Stimulated activated CD8-positive, alpha-beta memory T cell treated with anti-CD3 and anti-CD28 coated beads, Interleukin-7, amount 100 ng/mL, for 1 hour (primary cell): ENCODE measurements at regions not wholly inside any gene's neighbourhood (a gene's known extent, or its start where the extent isn't known, plus 50 kb on each side); places are given as distances from the start of the nearest gene placed in this dataset.

Experiments
- DNase-seq, 2 donors: peaks; one replicate each; pipeline ENCODE4 v3.0.0-alpha.2; 2020; ENCODE audit warnings: low read depth in 2 of 2

- DNase-seq, result no peak
Observed at GRCh38 chr16:79792664-79793351, 192.3 kb upstream of the MAF start.

DNA sequence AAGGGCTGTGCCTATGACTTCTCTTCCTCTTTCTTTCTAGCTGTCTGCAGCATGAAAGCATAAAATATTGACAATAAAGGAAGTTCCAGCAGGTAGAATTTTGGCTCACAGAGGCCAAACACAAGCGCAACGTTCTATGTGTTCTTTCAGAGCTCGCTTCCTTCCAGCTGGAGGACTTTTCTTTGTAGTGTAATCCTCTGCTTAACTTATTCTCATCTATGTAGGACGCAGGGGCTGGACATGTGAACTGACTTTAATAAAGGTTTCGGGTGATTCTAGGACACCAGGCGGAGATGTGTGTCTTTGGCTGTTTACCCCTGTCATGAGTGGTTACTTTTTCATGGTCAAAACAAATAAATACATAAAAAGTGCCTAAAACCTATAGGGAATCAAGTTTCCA, 191.5 kb upstream of the MAF start:
- no peak for DNase-seq

DNA sequence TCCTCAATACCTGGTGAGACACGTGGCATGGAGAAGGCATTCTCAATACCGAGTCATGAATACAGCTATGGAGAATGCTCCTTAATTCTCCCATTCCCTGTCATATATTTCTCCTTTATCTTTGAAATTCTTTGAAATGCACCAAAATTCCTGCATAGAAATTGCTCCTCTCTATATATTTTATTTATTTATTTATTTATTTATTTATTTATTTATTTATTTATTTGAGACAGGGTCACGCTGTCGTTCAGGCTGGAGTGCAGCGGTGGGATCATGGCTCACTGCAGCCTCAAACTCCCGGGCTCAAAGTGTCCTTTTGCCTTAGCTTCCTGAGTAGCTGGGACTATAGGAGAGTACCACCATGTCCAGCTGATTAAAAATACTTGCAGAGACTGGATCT, 190.3 kb upstream of the MAF start:
- no peak for DNase-seq

GRCh38 chr16:79788949-79789348, 188.4 kb upstream of the MAF start:
- no peak for DNase-seq

GRCh38 chr16:79786389-79786788, 185.9 kb upstream of the MAF start:
- DNase-seq, result no peak

GRCh38 chr16:79784007-79784406, 183.5 kb upstream of the MAF start:
- DNase-seq, result no peak

DNA sequence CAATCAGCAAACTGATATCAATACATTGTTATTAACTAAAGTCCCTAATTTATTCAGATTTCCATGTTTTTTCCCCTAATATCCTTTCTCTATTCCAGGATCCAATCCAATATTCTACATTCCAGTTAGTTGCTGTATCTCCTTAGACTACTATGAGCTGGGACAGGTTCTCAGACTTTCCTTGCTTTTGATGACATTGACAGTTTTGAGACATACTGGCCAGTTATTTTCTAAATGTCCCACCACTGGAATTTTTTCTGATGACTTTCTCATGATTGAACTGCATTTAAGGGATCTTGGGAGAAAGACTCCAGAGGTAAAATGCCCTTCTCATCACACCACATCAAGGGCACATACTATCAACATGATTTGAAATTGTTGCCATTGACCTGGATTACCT, 177.1 kb upstream of the MAF start:
- no peak for DNase-seq

GRCh38 chr16:79776243-79776847, 175.8 kb upstream of the MAF start:
- DNase-seq, result no peak

- no peak for DNase-seq
Observed at GRCh38 chr16:79772784-79773183, 172.2 kb upstream of the MAF start.

- no peak for DNase-seq
Observed at GRCh38 chr16:79772048-79772447, 171.5 kb upstream of the MAF start.

DNA sequence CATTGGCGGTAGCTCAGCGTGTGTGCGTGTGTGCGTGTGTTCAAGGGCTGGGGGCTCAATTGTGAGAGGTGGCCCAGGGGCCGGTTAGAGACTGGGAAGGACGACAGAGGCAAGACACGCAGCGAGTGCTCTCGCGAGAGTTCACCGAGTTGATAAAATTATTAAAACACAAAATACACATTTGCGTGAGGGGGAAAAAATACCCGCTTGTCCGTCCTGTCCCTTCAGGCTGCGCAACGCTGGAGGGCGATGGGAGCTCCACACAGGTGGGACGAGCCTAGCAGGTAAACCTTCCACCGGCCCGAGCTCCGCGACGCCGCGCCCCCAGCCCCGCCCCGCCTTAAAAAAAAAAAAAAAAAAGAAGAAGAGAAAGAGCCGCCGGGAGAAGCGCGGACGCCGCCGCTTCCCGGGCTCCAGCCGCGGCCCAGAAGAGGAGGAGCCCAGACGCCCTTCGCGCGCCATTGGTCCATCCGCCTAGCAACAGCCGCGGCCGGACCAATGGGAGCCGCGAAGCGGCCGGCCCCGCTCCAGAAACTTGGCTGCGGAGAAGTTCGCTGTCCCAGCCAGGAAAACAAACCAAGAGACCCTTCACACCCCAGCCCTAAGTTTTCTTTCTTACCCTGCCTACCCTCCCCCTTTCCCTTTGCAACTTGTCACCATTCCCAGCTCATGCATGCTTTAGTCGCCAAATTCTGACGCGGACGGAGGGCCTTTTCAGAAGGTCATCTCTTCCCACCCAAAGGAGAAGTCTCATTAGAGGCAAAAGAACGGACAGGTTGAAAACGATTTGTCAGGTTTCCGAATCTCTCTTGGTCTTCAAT, 169.9 kb upstream of the MAF start:
- DNase-seq, result peak; percentile 6 to 14

DNA sequence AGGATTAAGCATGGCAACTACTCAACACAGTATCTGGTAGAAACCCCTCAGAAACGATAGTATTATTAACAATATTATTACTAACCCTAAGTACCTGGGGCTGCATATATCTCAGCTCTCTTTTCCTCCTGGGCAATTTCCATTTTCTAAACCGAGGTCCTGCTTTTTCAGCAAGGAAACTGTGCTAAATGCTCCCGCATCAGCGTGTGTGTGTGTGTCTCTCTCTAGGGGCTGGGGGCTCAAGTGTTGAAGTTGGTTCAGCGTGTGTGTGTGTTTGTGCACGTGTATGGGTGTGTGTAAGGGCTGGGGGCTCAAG, 169.3 kb upstream of the MAF start:
- no peak for DNase-seq

GRCh38 chr16:79769270-79769927, 168.9 kb upstream of the MAF start:
- no peak for DNase-seq

- no peak for DNase-seq
Observed at GRCh38 chr16:79768276-79768970, 167.9 kb upstream of the MAF start.

DNA sequence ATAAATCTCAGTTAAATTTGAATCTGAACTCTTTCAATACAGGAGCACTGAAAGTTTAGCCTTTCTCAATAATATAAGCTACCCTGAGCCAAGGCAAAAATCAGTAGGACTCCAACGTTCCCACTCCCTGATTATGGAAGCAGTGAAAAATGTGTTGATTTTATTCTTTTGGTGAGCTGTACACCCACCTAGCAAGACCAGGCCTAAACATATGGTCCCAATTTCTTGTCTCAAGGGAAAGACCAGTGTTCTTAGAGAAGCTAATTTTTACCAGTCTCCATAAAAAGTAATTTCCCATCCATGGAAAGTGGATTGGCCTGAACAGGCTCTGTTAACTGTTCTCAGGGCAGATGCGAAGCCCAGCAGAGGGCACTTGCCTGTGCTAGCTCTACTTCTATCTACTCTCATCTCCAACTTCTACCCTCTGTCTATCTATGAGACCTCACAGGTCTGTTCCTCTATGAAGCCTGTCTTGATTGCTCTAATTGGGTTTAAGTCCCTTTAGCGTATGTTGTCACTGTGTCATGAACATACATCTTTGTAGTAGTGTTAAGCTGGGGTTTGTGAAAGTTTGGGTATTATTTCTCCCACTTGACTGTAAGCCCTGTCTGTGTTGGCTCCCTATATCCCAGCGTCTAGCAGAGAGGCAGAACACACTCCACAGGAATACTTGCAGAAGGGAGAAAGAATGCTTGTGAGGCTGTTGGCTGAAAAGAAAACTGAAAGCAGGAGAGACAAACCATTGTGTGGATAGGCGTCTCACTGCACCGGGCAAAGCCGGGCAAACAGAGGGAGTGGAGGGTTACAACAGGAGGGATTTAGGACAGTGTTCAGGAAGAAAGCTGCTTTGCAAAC, 167.1 kb upstream of the MAF start:
- DNase-seq, result no peak

DNA sequence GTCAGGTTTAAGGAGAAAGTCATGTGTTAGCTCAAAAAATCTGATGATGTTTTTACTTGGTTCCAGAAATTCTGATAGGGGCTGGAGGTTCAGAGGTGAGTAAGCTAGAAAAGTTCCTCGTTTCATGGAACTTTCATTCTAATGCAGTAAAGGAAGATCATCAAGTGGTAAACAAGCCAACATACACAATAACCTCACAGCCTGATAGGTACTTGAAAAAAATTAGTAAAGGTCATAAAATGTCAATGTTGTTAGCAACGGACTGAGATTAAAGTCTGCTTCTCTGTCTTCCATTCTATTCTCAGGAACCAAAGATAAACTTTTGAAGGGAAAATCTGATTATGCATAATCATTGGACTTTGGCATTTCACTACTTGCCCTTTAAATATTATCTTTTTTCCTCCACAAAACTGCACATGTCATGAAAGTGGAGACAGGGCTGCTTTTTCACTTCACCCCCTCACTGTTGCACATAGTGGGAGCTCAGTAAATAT, 165.4 kb upstream of the MAF start:
- no peak for DNase-seq

DNA sequence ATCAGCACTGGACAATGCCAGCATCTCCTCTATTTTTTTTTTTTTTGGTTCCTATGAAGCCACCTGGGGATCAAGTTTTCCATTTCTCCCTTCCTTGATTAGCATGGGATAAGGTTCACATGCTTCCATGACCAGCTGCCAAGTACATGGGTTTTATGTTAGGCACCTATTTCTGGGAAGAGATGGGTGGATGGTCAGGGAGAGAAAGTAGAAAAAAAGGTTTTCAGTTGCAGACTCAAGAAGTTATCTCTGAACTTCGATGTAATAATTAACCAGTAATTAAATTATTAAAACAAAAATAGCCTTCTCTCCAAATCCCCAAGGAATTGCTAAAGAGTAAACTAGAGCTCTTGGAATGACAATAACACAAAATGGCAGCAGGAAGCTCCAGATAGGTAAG, 164.9 kb upstream of the MAF start:
- no peak for DNase-seq

- no peak for DNase-seq
Observed at GRCh38 chr16:79764415-79765110, 164.0 kb upstream of the MAF start.

- DNase-seq, result no peak
Observed at GRCh38 chr16:79762217-79762616, 161.7 kb upstream of the MAF start.

GRCh38 chr16:79758615-79759346, 158.2 kb upstream of the MAF start:
- no peak for DNase-seq
